MM.1S (cell line): ENCODE measurements at regions not wholly inside any gene's neighbourhood (a gene's known extent, or its start where the extent isn't known, plus 50 kb on each side); places are given as distances from the start of the nearest gene placed in this dataset.

Experiments
- DNase-seq: peaks from one replicate; pipeline ENCODE4 v3.0.0-alpha.2; 2015
- H2AFZ ChIP-seq: fragments of 300-600 bp; sonication (generic); 2 replicates; pipeline ENCODE4 v1.6.0; 2016; ENCODE audit warnings: antibody characterized with exemption, low read length
- H3F3A ChIP-seq: fragments of 300-600 bp; sonication (generic); 2 replicates; pipeline ENCODE4 v1.6.1; 2016; ENCODE audit warnings: mild to moderate bottlenecking, antibody characterized with exemption, low read length, moderate library complexity, mixed read lengths; ENCODE audit not compliant: insufficient read depth
- H3K27ac ChIP-seq: fragments of 300-600 bp; sonication (generic); 2 replicates; pipeline ENCODE4 v1.5.1; 2016; ENCODE audit warnings: mild to moderate bottlenecking, low read length
- H3K27me3 ChIP-seq: fragments of 300-600 bp; sonication (generic); replicated peaks from 2 replicates; pipeline ENCODE4 v1.6.0; 2016; ENCODE audit warnings: low read length; ENCODE audit not compliant: insufficient read depth
- H3K36me3 ChIP-seq: fragments of 300-600 bp; sonication (generic); replicated peaks from 2 replicates; pipeline ENCODE4 v1.6.1; 2016; ENCODE audit warnings: mild to moderate bottlenecking, low read length, mixed read lengths; ENCODE audit not compliant: insufficient read depth
- H3K4me1 ChIP-seq: fragments of 300-600 bp; sonication (generic); 2 replicates; pipeline ENCODE4 v1.6.1; 2016; ENCODE audit warnings: low read length, mixed read lengths
- H3K4me2 ChIP-seq: fragments of 300-600 bp; sonication (generic); 2 replicates; pipeline ENCODE4 v1.6.0; 2016; ENCODE audit warnings: low read depth, low read length
- H3K4me3 ChIP-seq: fragments of 300-600 bp; sonication (generic); 2 replicates; pipeline ENCODE4 v1.5.1; 2016; ENCODE audit warnings: low read length, mixed read lengths
- H3K79me2 ChIP-seq: fragments of 300-600 bp; sonication (generic); 2 replicates; pipeline ENCODE4 v1.6.1; 2016; ENCODE audit warnings: mixed run types, low read length, mixed read lengths
- H3K9ac ChIP-seq: fragments of 300-600 bp; sonication (generic); 2 replicates; pipeline ENCODE4 v1.6.1; 2016; ENCODE audit warnings: low read length, mixed read lengths
- H3K9me2 ChIP-seq: fragments of 300-600 bp; sonication (generic); replicated peaks from 2 replicates; pipeline ENCODE4 v1.6.1; 2016; ENCODE audit warnings: mild to moderate bottlenecking, low read length, mixed read lengths; ENCODE audit not compliant: insufficient read depth
- H3K9me3 ChIP-seq: fragments of 300-600 bp; sonication (generic); replicated peaks from 2 replicates; pipeline ENCODE4 v1.6.1; 2016; ENCODE audit warnings: mild to moderate bottlenecking, low read length, mixed read lengths; ENCODE audit not compliant: insufficient read depth
- H4K20me1 ChIP-seq: fragments of 300-600 bp; sonication (generic); 2 replicates; pipeline ENCODE4 v1.6.1; 2016; ENCODE audit warnings: mild to moderate bottlenecking, low read length, moderate library complexity, mixed read lengths; ENCODE audit not compliant: insufficient read depth
- EZH2 ChIP-seq: fragments of 300-600 bp; sonication (generic); optimal IDR thresholded peaks from 2 replicates; pipeline ENCODE3; 2017; ENCODE audit warnings: low read depth, mild to moderate bottlenecking, antibody characterized with exemption, low read length, mixed read lengths
- EZH2phosphoT487 ChIP-seq: fragments of 300-600 bp; sonication (generic); IDR thresholded peaks from 2 replicates; pipeline ENCODE4 v1.6.1; 2018; ENCODE audit warnings: antibody characterized with exemption, low read length
- TF ChIP-seq, protein P1 (sequence below): fragments of 300-600 bp; sonication (generic); IDR thresholded peaks from 2 replicates; pipeline ENCODE4 v1.5.1; 2016; ENCODE audit warnings: antibody characterized with exemption, low read length, mixed read lengths

DNA sequence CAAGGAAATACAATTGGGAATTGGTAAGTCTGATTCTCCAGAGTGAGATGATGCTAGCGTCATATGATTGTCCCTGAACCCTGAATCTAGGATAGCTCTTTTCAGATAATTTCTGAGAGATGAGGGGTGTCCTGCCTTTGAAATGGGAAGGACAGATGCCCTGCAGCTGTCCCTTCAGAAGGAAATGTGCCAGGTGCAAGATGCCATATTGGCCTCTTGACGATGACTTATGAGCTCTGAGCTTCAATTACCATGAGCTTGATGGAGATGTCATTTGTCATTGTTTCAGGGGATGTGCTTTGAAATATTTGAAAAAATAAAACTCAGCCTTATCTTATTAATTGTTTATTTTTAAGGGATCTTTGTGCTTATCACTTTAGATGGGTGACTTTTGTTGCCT lies 185.1 kb downstream of the DACT1 start:
- Histone ChIP-seq H3K9ac (no peak overlapping the region), H3K9me2 (no peaks in the 10 kb centered on the region), H3K36me3 (no peaks in the 10 kb centered on the region), H3K27ac (no peak overlapping the region), H3K4me2 (no peak overlapping the region), H3K79me2 (no peaks in the 10 kb centered on the region), H3K4me3 (no peak overlapping the region), H3K27me3 (no peaks in the 10 kb centered on the region), H3K4me1 (no peaks in the 10 kb centered on the region), H3K9me3 (no peaks in the 10 kb centered on the region), H3F3A (no peaks in the 10 kb centered on the region), H2AFZ (no peak overlapping the region), H4K20me1 (no peaks in the 10 kb centered on the region)
- TF ChIP-seq, protein P1, sequence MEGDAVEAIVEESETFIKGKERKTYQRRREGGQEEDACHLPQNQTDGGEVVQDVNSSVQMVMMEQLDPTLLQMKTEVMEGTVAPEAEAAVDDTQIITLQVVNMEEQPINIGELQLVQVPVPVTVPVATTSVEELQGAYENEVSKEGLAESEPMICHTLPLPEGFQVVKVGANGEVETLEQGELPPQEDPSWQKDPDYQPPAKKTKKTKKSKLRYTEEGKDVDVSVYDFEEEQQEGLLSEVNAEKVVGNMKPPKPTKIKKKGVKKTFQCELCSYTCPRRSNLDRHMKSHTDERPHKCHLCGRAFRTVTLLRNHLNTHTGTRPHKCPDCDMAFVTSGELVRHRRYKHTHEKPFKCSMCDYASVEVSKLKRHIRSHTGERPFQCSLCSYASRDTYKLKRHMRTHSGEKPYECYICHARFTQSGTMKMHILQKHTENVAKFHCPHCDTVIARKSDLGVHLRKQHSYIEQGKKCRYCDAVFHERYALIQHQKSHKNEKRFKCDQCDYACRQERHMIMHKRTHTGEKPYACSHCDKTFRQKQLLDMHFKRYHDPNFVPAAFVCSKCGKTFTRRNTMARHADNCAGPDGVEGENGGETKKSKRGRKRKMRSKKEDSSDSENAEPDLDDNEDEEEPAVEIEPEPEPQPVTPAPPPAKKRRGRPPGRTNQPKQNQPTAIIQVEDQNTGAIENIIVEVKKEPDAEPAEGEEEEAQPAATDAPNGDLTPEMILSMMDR, result no peak
- TF ChIP-seq EZH2phosphoT487 (no peak), EZH2 (no peak)
- DNase-seq, result no peak

DNA sequence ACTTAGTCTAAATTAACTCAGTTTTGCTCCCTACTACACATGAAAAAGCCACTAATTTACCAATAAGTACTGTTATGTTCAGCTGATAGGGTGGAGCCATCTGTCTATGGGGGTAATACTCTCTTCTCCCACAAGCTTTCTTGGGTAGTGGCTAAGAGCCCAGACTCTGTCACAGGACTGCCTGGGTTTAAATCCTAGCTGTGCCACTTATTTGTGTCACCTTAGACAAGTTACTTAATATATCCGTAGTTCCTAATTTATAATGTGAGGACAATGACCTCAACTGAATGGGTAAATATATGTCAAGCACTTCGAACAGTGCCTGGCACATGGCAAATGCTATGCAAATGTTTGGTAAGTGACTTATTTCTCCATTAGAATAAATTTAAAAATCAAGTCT lies 185.6 kb downstream of the DACT1 start:
- H3K4me1 ChIP-seq, result no peaks in the 10 kb centered on the region
- no peak overlapping the region for H3K27ac ChIP-seq
- H3K79me2 ChIP-seq, result no peaks in the 10 kb centered on the region
- no peaks in the 10 kb centered on the region for H3K36me3 ChIP-seq
- DNase-seq, result no peak
- no peaks in the 10 kb centered on the region for H3K9me3 ChIP-seq
- no peaks in the 10 kb centered on the region for H4K20me1 ChIP-seq
- no peak overlapping the region for H2AFZ ChIP-seq
- H3K9me2 ChIP-seq, result no peaks in the 10 kb centered on the region
- no peaks in the 10 kb centered on the region for H3F3A ChIP-seq
- TF ChIP-seq EZH2 (no peak), EZH2phosphoT487 (no peak)
- TF ChIP-seq, protein P1, result no peak
- no peak overlapping the region for H3K9ac ChIP-seq
- no peak overlapping the region for H3K4me3 ChIP-seq
- H3K4me2 ChIP-seq, result no peak overlapping the region
- H3K27me3 ChIP-seq, result no peaks in the 10 kb centered on the region

DNA sequence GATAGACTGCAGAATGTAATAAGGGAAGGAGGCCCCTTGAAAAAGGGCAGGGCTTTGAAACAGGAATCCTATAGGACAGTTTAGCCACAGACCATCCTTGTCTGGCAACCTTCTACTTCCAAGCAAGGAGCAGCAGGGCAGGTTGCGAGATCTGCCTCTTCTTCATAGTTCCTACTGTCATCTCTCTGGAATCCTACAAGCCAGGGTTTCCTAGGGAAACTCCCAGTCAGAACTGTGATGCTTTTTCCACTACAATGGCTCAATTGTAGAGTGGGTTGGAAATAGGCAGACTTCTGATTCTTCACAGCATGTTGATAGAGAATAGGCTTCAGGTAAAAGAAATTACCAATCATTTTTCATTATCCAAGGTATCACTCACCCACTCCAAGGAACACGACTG lies 186.3 kb downstream of the DACT1 start:
- H3K4me3 ChIP-seq, result no peak overlapping the region
- H3K9ac ChIP-seq, result no peak overlapping the region
- DNase-seq, result no peak
- TF ChIP-seq, protein P1, result no peak
- TF ChIP-seq EZH2 (no peak), EZH2phosphoT487 (no peak)
- H3K4me1 ChIP-seq, result no peaks in the 10 kb centered on the region
- H3F3A ChIP-seq, result no peaks in the 10 kb centered on the region
- no peak overlapping the region for H3K27ac ChIP-seq
- H3K36me3 ChIP-seq, result no peaks in the 10 kb centered on the region
- H2AFZ ChIP-seq, result no peak overlapping the region
- no peaks in the 10 kb centered on the region for H3K9me2 ChIP-seq
- H3K27me3 ChIP-seq, result no peaks in the 10 kb centered on the region
- no peak overlapping the region for H3K4me2 ChIP-seq
- no peaks in the 10 kb centered on the region for H4K20me1 ChIP-seq
- H3K79me2 ChIP-seq, result no peaks in the 10 kb centered on the region
- no peaks in the 10 kb centered on the region for H3K9me3 ChIP-seq
